Muscle of back (tissue), 3 donors: ENCODE measurements at regions not wholly inside any gene's neighbourhood (a gene's known extent, or its start where the extent isn't known, plus 50 kb on each side); places are given as distances from the start of the nearest gene placed in this dataset.
"Not testable (repeated sequence)": the region's sequence is repeated elsewhere in the genome, so short reads cannot be mapped to it uniquely, and the experiment has no call there.

Source experiments
- DNase-seq, 3 donors: peaks; one replicate each; pipeline versions ENCODE4 v3.0.0 to v3.0.0-alpha.2; 2013

DNA sequence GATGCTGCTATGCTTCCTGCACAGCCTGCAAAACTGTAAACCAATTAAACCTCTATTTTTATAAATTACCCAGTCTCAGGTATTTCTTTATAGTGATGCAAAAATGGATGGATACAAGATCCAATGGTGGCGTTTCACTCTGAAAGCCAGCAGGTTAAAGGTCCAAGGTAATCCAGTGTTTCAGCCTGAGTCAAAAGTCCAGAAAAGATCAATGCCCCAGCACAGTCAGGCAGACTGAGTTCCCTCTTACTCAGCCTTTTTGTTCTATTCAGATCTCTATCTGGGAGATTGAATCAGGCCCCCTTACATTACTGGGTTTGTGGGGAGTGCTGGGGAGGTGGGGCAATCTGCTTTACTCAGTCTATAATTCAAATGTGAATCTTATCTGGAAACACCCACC, 464.5 kb downstream of the GXYLT1 start:
- DNase-seq, result no peak

GRCh38 chr12:41663598-41664265, 475.6 kb downstream of the PDZRN4 start:
- peak; percentile 18 to 78 (median 54) for DNase-seq

DNA sequence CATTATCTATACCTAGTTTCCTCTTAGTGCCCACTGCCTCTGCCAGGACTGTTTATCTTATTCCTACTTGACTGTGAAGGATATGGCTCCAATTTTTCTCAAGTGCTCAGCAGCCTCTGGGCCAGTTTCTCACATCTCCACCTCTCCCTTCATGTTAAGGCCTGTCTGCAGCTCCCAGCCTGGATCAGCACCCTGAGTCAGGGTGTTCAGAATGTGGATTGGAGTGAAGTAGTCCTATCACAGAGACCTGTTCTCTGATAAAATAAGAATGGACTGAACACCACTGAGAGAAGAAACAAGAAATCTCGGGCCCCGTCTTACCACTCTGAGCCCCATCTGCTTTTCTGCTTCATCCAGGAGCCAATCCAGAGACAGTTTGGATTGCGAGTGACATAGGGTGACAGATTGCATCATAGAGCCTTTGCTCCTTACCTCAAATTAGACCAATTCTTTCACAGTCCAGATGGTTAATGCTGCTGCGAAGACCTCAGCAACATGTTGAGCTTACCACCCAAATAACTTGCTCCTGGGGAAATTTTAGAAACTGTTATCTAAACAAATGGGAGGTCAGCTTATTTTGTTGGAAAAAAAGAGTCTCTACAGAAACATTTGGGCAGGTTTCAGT, 473.1 kb downstream of the PDZRN4 start:
- no peak for DNase-seq

DNA sequence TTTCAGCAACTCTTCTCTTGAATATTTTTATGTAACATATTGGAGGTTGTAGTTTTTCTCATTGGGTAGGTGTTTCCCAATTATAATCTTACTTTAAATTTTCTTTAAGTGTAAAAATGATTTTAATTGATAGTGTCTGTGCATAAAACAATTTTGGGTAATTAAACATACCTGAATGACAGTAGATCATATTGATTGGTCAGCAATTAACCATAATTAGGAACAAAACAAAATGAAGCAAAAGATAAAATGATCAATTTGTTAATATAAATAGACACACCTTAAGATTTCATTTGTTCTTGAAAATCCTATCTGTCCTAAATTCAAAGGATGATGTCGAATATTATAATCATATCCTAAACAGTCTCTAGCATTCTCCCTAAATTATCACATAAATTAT, 468.3 kb downstream of the PDZRN4 start:
- DNase-seq, result no peak

DNA sequence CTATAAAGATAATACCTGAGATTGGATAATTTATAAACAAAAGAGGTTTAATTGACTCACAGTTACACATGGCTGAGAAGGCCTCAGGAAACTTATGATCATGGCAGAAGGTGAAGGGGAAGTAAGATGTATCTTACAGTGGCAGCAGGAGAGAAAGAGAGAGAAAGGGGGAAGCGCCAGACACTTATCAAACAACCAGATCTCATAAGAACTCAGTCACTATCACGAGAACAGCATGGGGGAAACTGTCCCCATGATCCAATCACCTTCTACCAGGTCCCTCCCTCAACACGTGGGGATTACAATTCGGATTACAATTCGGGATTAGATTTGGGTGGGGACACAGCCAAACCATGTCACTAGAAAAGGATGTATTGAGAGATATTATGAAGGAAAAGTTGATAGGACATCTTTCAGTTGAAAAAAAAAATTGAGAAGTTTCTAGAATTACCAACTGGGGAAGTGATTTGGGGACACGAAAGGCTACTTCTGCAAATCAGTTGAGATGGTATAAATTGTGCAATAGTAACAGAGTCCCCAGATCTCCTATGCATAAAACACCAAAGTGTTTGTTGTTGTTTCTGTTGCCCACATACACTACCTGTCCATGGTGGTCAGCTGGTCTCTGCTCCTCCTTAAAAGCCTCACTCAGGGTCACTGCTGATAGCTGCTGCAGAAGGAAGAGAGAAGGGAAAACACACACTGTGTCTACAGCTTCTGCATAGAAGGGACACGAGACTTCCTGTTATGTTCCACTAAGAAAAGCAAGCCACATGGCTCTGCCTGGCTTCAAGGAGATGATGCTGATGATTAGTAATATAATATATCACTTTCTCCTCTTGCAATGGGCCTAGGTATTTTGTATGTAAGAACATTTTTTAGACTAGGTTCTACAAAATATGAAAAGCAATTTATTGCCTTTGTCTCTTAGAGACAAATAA, 465.5 kb downstream of the PDZRN4 start:
- peak in 1 of 3 donors; percentile 6 for DNase-seq

DNA sequence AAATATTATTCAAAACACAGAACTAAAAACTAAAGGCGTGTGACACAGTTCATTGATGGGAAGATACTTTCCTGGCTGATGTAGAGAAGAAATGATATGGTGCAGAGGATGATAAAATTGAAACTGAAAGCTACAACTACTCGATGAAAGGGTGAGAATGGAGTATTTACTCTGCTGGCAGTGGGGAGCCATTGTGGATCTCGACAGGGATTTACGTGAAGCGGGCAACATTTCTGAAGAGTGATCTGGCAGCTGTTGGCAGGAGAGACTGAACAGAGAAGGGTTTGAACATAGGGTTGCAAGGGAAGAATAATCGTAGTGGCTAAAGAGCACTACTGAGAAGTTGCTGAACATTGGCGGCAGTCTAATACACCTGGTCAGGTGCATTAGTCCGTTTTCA, 464.9 kb downstream of the PDZRN4 start:
- DNase-seq, result no peak

GRCh38 chr12:41645624-41646023, 457.5 kb downstream of the PDZRN4 start:
- DNase-seq, result no peak

GRCh38 chr12:41642808-41643207, 454.7 kb downstream of the PDZRN4 start:
- not testable (repeated sequence) for DNase-seq

DNA sequence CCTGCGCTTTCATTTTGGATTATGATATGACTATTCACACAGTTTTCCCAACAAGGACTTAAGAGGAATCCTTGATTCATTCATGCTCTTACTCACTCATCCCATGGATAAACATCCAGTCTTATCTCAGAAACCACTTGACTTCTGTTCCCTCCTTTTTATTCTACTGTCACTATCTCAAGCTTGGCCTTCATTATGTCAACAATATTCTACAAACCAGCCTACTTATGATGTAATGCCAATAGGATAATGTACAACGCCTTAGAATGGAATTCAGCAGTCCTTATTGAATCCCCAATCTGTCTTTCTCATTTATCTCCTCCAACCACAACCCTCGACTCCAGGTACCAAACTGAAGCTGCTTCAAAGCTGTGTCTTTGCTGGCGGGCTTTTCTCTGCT, 448.5 kb downstream of the PDZRN4 start:
- DNase-seq, result no peak

- DNase-seq, result no peak
These were observed 447.7 kb downstream of the PDZRN4 start for GRCh38 chr12:41635626-41636364.

- no peak for DNase-seq
These were observed 446.0 kb downstream of the PDZRN4 start for GRCh38 chr12:41634091-41634490.

DNA sequence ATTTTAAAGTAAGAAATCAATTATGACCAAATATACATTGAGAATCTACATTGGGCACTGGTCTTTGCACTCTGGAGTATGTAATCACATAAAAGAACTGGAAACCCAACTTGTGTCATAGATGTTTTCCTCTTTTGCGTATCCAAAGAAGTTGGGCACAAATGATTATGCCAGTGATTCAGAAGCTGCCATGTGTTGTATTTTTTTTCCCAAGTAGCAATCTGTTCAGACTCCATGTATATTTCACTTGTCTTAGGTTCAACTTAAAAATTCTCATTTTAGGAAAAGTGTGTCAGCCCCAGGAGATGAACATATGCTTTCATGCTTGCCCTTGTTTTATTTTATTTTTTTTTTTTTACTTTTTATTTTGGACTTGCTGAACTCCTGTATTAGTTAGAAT, 441.5 kb downstream of the PDZRN4 start:
- DNase-seq, result no peak

GRCh38 chr12:41627476-41627875, 439.4 kb downstream of the PDZRN4 start:
- no peak for DNase-seq

DNA sequence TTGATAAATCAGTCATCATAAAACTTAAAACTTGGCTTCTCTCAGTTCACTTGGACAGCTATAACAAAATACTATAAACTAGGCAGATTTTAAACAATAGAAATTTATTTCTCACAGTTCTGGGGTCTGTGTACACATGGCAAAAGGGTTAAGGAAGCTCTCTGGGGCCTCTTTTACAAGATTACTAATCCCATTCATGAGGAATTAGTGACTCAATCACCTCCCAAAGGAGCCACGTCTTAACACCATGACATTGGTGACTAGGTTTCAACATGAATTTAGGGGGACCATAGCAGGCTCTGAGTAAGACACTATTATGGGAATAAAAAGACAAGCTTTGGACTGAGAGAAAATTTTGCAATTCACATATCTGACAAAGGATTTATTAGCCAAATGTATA, 436.5 kb downstream of the PDZRN4 start:
- no peak for DNase-seq
